ENCODE measurements at regions not wholly inside any gene's neighbourhood (a gene's known extent, or its start where the extent isn't known, plus 50 kb on each side); places are given as distances from the start of the nearest gene placed in this dataset.

DNA sequence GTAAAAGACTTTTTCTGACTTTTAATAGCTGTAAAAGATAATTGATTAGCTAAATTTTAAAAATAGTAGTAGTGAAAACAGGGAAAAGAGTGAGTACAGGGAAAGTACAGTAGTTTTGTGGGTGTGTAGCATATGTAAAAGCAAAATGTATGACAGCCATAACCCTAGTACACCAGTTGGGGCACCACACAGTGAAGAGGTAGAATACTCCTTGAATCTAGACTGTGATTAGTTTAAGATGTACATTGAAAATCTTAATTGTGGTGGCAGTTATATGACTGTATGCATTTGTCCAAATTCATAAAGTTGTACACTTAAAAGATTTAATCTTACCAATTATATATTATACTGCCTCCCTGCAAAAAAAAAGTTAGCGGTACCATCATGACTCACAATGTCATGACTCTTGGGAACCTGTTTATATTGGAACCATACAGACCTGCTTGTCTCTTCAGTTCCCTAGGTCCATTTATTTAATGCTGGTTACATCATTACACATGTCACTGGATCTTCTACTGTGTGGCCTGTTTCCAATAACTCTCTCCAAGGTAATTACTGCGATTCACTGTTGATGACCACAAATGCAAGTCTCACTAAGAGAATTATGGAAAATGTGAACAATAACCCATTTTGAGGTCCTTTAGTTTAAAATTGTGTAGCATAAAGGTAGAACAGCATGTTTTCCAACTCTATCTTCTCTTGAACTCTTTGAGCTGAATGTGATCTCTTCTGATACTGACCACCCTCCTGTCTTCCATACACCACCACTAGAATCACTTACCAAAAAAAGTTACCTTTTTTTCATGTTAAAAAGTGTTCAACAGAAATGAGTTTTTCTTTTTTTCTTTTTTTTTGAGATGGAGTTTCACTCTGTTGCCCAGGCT, 264.2 kb upstream of the AMIGO2 start:
- H3K9me1 ChIP-seq (ENCODE audit: insufficient read depth, low read length): no peaks in the 10 kb centered on the region
- H3K4me2 ChIP-seq (ENCODE audit: low read depth, low read length): no peak overlapping the region
- H2BK15ac ChIP-seq (ENCODE audit: low read depth, low read length): no peak overlapping the region
- POLR2A ChIA-PET (ENCODE audit: unreplicated experiment): no interaction called here
- H2AK9ac ChIP-seq (replicated peaks; ENCODE audit: low read depth, low read length, poor library complexity): no peak overlapping the region
- no peak overlapping the region for H3K4ac ChIP-seq (ENCODE audit: low read depth, low read length)
- no peak overlapping the region for H3K56ac ChIP-seq (ENCODE audit: extremely low read depth, insufficient read depth, low read length)
- ATAC-seq (ENCODE audit: low read depth): peak; percentile 40
- in situ Hi-C loops (cut with MboI; ENCODE audit: low sequenced_read_pairs): no loop called here
- H3K36me3 ChIP-seq (ENCODE audit: control insufficient read depth, insufficient read depth, low read length): no peaks in the 10 kb centered on the region
- H3K9me3 ChIP-seq (ENCODE audit: control insufficient read depth, insufficient read depth, low read length): no peaks in the 10 kb centered on the region
- H3K4me1 ChIP-seq (ENCODE audit: control insufficient read depth, insufficient read depth, low read length): no peaks in the 10 kb centered on the region
- DNase-seq: peak; percentile 88
- no TSS peak for BruUV-seq (replicated peaks)
- no peak overlapping the region for H4K5ac ChIP-seq (ENCODE audit: low read depth, low read length)
- H3K4me3 ChIP-seq (ENCODE audit: insufficient read depth, low read depth, low read length): no peak overlapping the region
- H2BK120ac ChIP-seq (ENCODE audit: low read depth, low read length): no peak overlapping the region
- H2BK5ac ChIP-seq (ENCODE audit: low read depth, low read length, poor library complexity, severe bottlenecking): no peak overlapping the region
- H3K27me3 ChIP-seq (ENCODE audit: control insufficient read depth, insufficient read depth, low read length): peaks cover 2% of the 10 kb centered on the region; the same call in 1 of the 2 replicates
- H4K20me1 ChIP-seq (ENCODE audit: insufficient read depth, low read length): no peaks in the 10 kb centered on the region
- H4K8ac ChIP-seq (ENCODE audit: low read depth in 2 of 2, low read length in 2 of 2): no peak overlapping the region
- no peaks in the 10 kb centered on the region for H3K79me1 ChIP-seq (ENCODE audit: low read depth in 1 of 2, low read length in 2 of 2)
- no peak overlapping the region for H3K14ac ChIP-seq (replicated peaks; ENCODE audit: low read depth, low read length)
- dilution Hi-C loops (cut with HindIII; ENCODE audit: low sequenced_read_pairs, unreplicated experiment): no loop called here
- no peak overlapping the region for H2BK20ac ChIP-seq (ENCODE audit: low read depth, low read length)
- TF ChIP-seq BHLHE40 (IDR thresholded peaks at IDR 0.05; ENCODE audit: low read depth, low read length) (no peak), MAFK (IDR thresholded peaks at IDR 0.05; ENCODE audit: low read depth, low read length) (no peak), CEBPB (IDR thresholded peaks at IDR 0.05; ENCODE audit: low read depth, low read length) (peak; percentile 16; the same call in 1 of the 2 replicates), NFE2L2 (IDR thresholded peaks at IDR 0.05; ENCODE audit: low read depth, low read length) (no peak), SMC3 (IDR thresholded peaks at IDR 0.05; ENCODE audit: low read depth, low read length) (no peak), FOS (IDR thresholded peaks at IDR 0.05; ENCODE audit: low read depth, low read length) (peak; percentile 58), MAZ (IDR thresholded peaks at IDR 0.05; ENCODE audit: borderline replicate concordance, low read depth, low read length) (no peak)
- TF ChIP-seq, protein P1, sequence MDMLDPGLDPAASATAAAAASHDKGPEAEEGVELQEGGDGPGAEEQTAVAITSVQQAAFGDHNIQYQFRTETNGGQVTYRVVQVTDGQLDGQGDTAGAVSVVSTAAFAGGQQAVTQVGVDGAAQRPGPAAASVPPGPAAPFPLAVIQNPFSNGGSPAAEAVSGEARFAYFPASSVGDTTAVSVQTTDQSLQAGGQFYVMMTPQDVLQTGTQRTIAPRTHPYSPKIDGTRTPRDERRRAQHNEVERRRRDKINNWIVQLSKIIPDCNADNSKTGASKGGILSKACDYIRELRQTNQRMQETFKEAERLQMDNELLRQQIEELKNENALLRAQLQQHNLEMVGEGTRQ (IDR thresholded peaks at IDR 0.05; ENCODE audit: low read depth, low read length): no peak
- TF ChIP-seq, protein P2, sequence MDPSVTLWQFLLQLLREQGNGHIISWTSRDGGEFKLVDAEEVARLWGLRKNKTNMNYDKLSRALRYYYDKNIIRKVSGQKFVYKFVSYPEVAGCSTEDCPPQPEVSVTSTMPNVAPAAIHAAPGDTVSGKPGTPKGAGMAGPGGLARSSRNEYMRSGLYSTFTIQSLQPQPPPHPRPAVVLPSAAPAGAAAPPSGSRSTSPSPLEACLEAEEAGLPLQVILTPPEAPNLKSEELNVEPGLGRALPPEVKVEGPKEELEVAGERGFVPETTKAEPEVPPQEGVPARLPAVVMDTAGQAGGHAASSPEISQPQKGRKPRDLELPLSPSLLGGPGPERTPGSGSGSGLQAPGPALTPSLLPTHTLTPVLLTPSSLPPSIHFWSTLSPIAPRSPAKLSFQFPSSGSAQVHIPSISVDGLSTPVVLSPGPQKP (IDR thresholded peaks at IDR 0.05; ENCODE audit: borderline replicate concordance, low read depth, low read length): no peak
- no peak overlapping the region for H3K18ac ChIP-seq (ENCODE audit: low read depth, low read length)
- H2AFZ ChIP-seq (replicated peaks; ENCODE audit: low read length, poor library complexity): no peak overlapping the region
- CTCF ChIA-PET: no interaction called here
- 40% methylated on average over 1 of the region's 2 CpGs; no CpG with 5 or more reads in 1 of the 2 experiments for WGBS, 2 experiments (ENCODE audit: extremely low coverage in 2 of 2, insufficient read length in 1 of 2)
- intact Hi-C loops (cut with micrococcal nuclease): no loop called here
- no peak overlapping the region for H3K27ac ChIP-seq (ENCODE audit: insufficient read depth, low read length)
- no peak overlapping the region for H3K9ac ChIP-seq (ENCODE audit: low read depth, low read length)
- no peak overlapping the region for H4K91ac ChIP-seq (ENCODE audit: insufficient read depth, low read depth, low read length)
- no peak overlapping the region for H3K23ac ChIP-seq (ENCODE audit: low read depth, low read length)
- no peak overlapping the region for H2AK5ac ChIP-seq (ENCODE audit: low read depth, low read length)
